SK-N-SH (cell line): ENCODE measurements at regions not wholly inside any gene's neighbourhood (a gene's known extent, or its start where the extent isn't known, plus 50 kb on each side); places are given as distances from the start of the nearest gene placed in this dataset.

Experiments
- CTCF ChIA-PET: fragments of 300-600, 350-600 bp; formaldehyde crosslinking; extraction: SDS; loops from one replicate; lab custom pipeline; 2021; lab: Yijun Ruan, JAX
- POLR2A ChIA-PET: fragments of 350-600 bp; sonication (Branson Sonifier 250); formaldehyde crosslinking; extraction: SDS; loops from one replicate; lab custom pipeline; 2020; ENCODE audit warnings: antibody characterized with exemption, inconsistent platforms; lab: Yijun Ruan, JAX
- DNase-seq: peaks from one replicate; pipeline ENCODE4 v3.0.0; 2012
- H2AFZ ChIP-seq: fragments of 200-600 bp; sonication (generic); 2 replicates; pipeline ENCODE4 v1.8.1; 2016; ENCODE audit warnings: antibody characterized with exemption, mild to moderate bottlenecking, low read depth
- H3F3A ChIP-seq: fragments of 200-600 bp; sonication (generic); replicated peaks from 2 replicates; pipeline ENCODE3; 2016; ENCODE audit warnings: antibody characterized with exemption, mild to moderate bottlenecking; ENCODE audit not compliant: insufficient read depth
- H3K27ac ChIP-seq, 2 experiments: fragments of 200-500 bp in 1 of 2; fragments of 200-600 bp in 1 of 2; sonication (Bioruptor generic) in 1 of 2; sonication (generic), shearing (Covaris generic) in 1 of 2; 2 replicates each; pipeline versions ENCODE4 v1.5.1 to v1.6.1; 2014 to 2016; ENCODE audit warnings: low read depth in 2 of 2, inconsistent platforms in 1 of 2, low read length in 1 of 2, mild to moderate bottlenecking in 1 of 2, mixed read lengths in 1 of 2
- H3K27me3 ChIP-seq: fragments of 200-600 bp; sonication (generic), shearing (Covaris generic); 2 replicates; pipeline ENCODE4 v1.6.1; 2016; ENCODE audit warnings: mixed run types; ENCODE audit not compliant: insufficient read depth
- H3K36me3 ChIP-seq, 2 experiments: fragments of 200-500 bp in 1 of 2; fragments of 200-600 bp in 1 of 2; sonication (Bioruptor generic) in 1 of 2; sonication (generic) in 1 of 2; replicated peaks in 1 of 2; 2 replicates each; pipeline versions ENCODE3 to v1.5.1; 2014 to 2016; ENCODE audit warnings: low read length in 1 of 2, mild to moderate bottlenecking in 1 of 2; ENCODE audit not compliant: insufficient read depth in 2 of 2, control insufficient read depth in 1 of 2
- H3K4me1 ChIP-seq, 2 experiments: fragments of 200-500 bp in 1 of 2; fragments of 200-600 bp in 1 of 2; sonication (Bioruptor generic) in 1 of 2; sonication (generic), shearing (Covaris generic) in 1 of 2; 2 replicates each; pipeline versions ENCODE4 v1.5.1 to v1.6.1; 2014 to 2016; ENCODE audit warnings: low read depth in 1 of 2, low read length in 1 of 2, mixed run types in 1 of 2; ENCODE audit not compliant: insufficient read depth in 2 of 2, control insufficient read depth in 1 of 2
- H3K4me2 ChIP-seq: fragments of 200-600 bp; sonication (generic), shearing (Covaris generic); 2 replicates; pipeline ENCODE4 v1.6.1; 2017; ENCODE audit warnings: mixed run types
- H3K4me3 ChIP-seq, 2 experiments: fragments of 200-500 bp in 1 of 2; fragments of 200-600 bp in 1 of 2; sonication (Bioruptor generic) in 1 of 2; sonication (generic), shearing (Covaris generic) in 1 of 2; 2 replicates each; pipeline versions ENCODE4 v1.5.1 to v1.8.1; 2014 to 2016; ENCODE audit warnings: low read depth in 2 of 2, inconsistent platforms in 1 of 2, low read length in 1 of 2, mild to moderate bottlenecking in 1 of 2, mixed read lengths in 1 of 2, moderate library complexity in 1 of 2
- H3K79me2 ChIP-seq: fragments of 200-600 bp; sonication (generic); 2 replicates; pipeline ENCODE4 v1.8.1; 2017; ENCODE audit warnings: mild to moderate bottlenecking; ENCODE audit not compliant: insufficient read depth
- H3K9ac ChIP-seq: fragments of 200-600 bp; sonication (generic); 2 replicates; pipeline ENCODE4 v1.6.1; 2017; ENCODE audit warnings: mixed run types
- H3K9me2 ChIP-seq: fragments of 200-600 bp; sonication (generic); 2 replicates; pipeline ENCODE4 v1.6.1; 2017; ENCODE audit warnings: mixed run types
- H3K9me3 ChIP-seq: fragments of 200-600 bp; sonication (generic); 2 replicates; pipeline ENCODE4 v1.6.1; 2017; ENCODE audit warnings: mixed run types, mild to moderate bottlenecking, moderate library complexity
- H4K20me1 ChIP-seq: fragments of 200-600 bp; sonication (generic); 2 replicates; pipeline ENCODE4 v1.6.1; 2017; ENCODE audit warnings: mild to moderate bottlenecking, mixed run types; ENCODE audit not compliant: insufficient read depth
- CHD2 ChIP-seq: fragments of 150-350 bp; IDR thresholded peaks from 2 replicates; pipeline ENCODE4 v1.6.1; 2018; ENCODE audit warnings: low read length; ENCODE audit not compliant: partially characterized antibody
- CTCF ChIP-seq: fragments of 200-600 bp; sonication (generic); IDR thresholded peaks from 2 replicates; pipeline ENCODE4 v1.6.1; 2017; ENCODE audit warnings: antibody characterized with exemption, mild to moderate bottlenecking, moderate library complexity
- EP300 ChIP-seq, 2 experiments: IDR thresholded peaks; 2 replicates each; pipeline versions ENCODE4 v1.4.0 to v1.6.1; 2012; ENCODE audit warnings: borderline replicate concordance in 1 of 2, low read depth in 1 of 2, low read length in 1 of 2
- FOSL2 ChIP-seq: IDR thresholded peaks from 2 replicates; pipeline ENCODE4 v1.4.0; 2012; ENCODE audit warnings: low read depth, mild to moderate bottlenecking, moderate library complexity, borderline replicate concordance
- FOXM1 ChIP-seq: IDR thresholded peaks from 2 replicates; pipeline ENCODE4 v1.4.0; 2012; ENCODE audit warnings: low read depth, mild to moderate bottlenecking
- GATA2 ChIP-seq: sonication (generic); formaldehyde crosslinking; IDR thresholded peaks from 2 replicates; pipeline ENCODE4 v1.5.0; 2020; ENCODE audit warnings: mild to moderate bottlenecking, missing genetic modification reagents
- MAX ChIP-seq: IDR thresholded peaks from 2 replicates; pipeline ENCODE4 v1.4.0; 2012; ENCODE audit warnings: low read depth
- NFIC ChIP-seq: IDR thresholded peaks from 2 replicates; pipeline ENCODE4 v1.4.0; 2012; ENCODE audit warnings: borderline replicate concordance
- NRF1 ChIP-seq: IDR thresholded peaks from 2 replicates; pipeline ENCODE4 v1.6.1; 2012; ENCODE audit warnings: low read depth, mild to moderate bottlenecking, low read length
- POLR2AphosphoS5 ChIP-seq: IDR thresholded peaks from 2 replicates; pipeline ENCODE4 v1.6.1; 2012; ENCODE audit warnings: low read depth, low read length
- RCOR1 ChIP-seq: fragments of 150-350 bp; IDR thresholded peaks from 2 replicates; pipeline ENCODE4 v1.6.1; 2017; ENCODE audit warnings: antibody characterized with exemption, low read length
- RFX5 ChIP-seq: IDR thresholded peaks from 2 replicates; pipeline ENCODE4 v1.6.1; 2012; ENCODE audit warnings: mild to moderate bottlenecking, improper control_type of control experiment, low read length
- TAF1 ChIP-seq: IDR thresholded peaks from 2 replicates; pipeline ENCODE4 v1.6.1; 2012; ENCODE audit warnings: low read depth, mild to moderate bottlenecking, low read length, moderate library complexity, borderline replicate concordance
- USF1 ChIP-seq: IDR thresholded peaks from 2 replicates; pipeline ENCODE4 v1.4.0; 2012; ENCODE audit warnings: low read depth, borderline replicate concordance
- USF2 ChIP-seq: fragments of 150-350 bp; IDR thresholded peaks from 2 replicates; pipeline ENCODE4 v1.6.1; 2017; ENCODE audit warnings: antibody characterized with exemption, low read length, low read depth, borderline replicate concordance
- ZBTB33 ChIP-seq: IDR thresholded peaks from 2 replicates; pipeline ENCODE4 v1.4.0; 2012; ENCODE audit warnings: low read depth, borderline replicate concordance
- WGBS: methylation state at CpG from one replicate; pipeline ENCODE4 v1.1.6; 2017; ENCODE audit warnings: low lambda C conversion rate; 5-methylcytosine and 5-hydroxymethylcytosine counted together

GRCh38 chr5:103366918-103367549 is 108.5 kb downstream of the MACIR start:
- Histone ChIP-seq H3K79me2 (no peaks in the 10 kb centered on the region), H3K27ac (no peak overlapping the region), H3K4me3 (no peak overlapping the region), H3K9ac (no peak overlapping the region), H3K9me3 (no peaks in the 10 kb centered on the region), H3F3A (no peaks in the 10 kb centered on the region), H3K4me1 (peaks cover 0 to 6% of the 10 kb centered on the region in 2 experiments; a peak in 3 of 4 replicates), H3K4me2 (no peak overlapping the region), H3K27me3 (no peaks in the 10 kb centered on the region), H4K20me1 (no peaks in the 10 kb centered on the region), H2AFZ (no peak overlapping the region), H3K36me3 (no peaks in the 10 kb centered on the region), H3K9me2 (no peaks in the 10 kb centered on the region)
- ChIA-PET POLR2A (interaction anchor here (1.4 kb wide), 1 partner anchor 11 kb away, joined by 3 read pairs; no protein-coding TSS in a partner anchor), CTCF (interaction anchor here (0.6 kb wide), 1 partner anchor 47 kb away, joined by 3 read pairs; no protein-coding TSS in a partner anchor)
- 81% methylated on average over 7 of the region's 10 CpGs for WGBS
- TF ChIP-seq NFIC (no peak), POLR2AphosphoS5 (no peak), USF2 (no peak), RFX5 (no peak), ZBTB33 (no peak), NRF1 (no peak), TAF1 (no peak), EP300 (IDR thresholded peaks at IDR 0.05; ENCODE audit: borderline replicate concordance in 1 of 2, low read depth in 1 of 2, low read length in 1 of 2) (no peak), CTCF (no peak), FOXM1 (no peak), CHD2 (no peak), USF1 (no peak), RCOR1 (no peak), MAX (no peak), GATA2 (CRISPR knock-in tag) (no peak), FOSL2 (no peak)
- no peak for DNase-seq
